ENCODE measurements at regions not wholly inside any gene's neighbourhood (a gene's known extent, or its start where the extent isn't known, plus 50 kb on each side); places are given as distances from the start of the nearest gene placed in this dataset.
"Not testable (repeated sequence)": the region's sequence is repeated elsewhere in the genome, so short reads cannot be mapped to it uniquely, and the experiment has no call there.

GRCh38 chr6:14379568-14379967 lies 262.0 kb downstream of the CD83 start:
- DNase-seq, result no peak

DNA sequence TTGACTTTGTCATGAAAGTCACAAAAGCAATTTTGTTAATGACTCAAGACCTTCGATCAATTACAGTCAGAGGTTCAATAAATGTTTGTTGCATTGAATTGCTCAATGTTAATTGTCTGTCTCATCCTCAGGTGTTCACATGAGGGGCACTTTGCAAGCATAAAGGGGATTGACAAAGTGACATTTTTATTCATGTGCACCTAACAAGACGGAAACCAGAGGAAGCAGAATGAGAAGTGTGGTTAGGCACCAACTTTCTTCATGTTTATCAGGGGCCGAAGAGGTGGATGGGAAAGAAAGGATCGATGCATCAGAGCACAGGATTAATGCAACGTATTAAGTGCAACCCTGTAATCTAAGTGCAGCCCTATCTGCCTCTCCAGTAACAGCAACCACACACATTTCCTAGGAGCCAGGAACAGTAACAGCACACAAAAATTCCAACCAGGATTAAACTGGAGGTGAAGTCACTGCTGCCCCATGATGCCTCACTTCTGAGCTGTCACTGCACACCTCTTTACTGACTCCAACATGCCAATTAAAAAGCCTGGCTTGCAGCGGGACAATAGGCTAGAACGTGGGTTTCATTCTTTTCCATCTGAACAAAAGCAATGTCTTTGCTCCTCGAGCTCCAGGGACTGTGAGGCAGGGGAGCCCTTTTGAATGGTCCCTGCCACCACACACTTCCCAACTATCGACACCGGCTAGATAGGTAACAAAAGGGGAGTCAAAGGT lies 262.7 kb downstream of the CD83 start:
- DNase-seq, result no peak

DNA sequence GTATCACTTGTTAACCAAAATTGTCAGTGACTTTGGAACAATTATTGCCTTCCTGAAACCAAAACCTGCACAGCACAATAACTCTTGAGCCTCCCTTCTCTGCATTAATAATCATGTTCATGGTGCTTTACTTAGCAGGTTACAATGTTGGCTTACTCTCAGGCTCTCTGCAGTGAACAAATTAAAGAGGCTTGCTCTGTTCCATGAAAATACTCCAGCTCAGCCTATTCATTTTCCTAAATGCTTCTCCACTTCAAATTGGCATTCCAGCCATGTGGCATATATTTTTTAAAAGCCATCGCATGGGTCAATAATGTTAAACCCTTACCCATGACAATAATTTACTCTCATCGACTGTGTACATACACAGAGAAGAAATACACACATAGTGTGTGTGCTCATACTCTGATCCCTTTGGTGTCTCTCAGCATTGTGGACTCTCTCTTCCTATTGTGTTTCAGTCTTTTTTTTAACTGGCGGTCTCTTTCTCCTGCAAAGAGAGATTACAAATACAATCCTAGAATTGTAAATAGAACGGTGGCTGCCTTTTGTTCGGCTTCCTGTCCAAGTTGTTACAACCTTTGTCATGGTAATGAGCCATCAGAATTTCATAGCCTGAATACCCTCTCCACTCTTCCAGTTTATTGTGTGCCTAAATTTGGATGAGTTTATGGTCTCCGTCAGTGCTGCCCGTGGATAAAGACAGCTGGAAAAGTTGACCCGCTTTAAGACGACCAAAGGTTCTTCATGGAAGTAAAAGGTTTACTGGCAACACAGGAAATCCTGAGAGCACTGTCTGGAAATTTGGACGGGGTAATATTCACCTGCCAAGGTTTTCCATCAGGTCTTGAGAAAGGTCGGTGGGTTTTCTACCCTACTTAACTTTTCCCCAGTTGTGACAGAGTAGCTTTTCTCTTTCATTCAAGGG lies 263.6 kb downstream of the CD83 start:
- no peak for DNase-seq

- no peak for DNase-seq
These were observed 264.5 kb downstream of the CD83 start for GRCh38 chr6:14381829-14382677.

- DNase-seq, result no peak
These were observed 265.2 kb downstream of the CD83 start for GRCh38 chr6:14382678-14383236.

GRCh38 chr6:14383393-14384174 lies 266.0 kb downstream of the CD83 start:
- DNase-seq, result peak; percentile 93

DNA sequence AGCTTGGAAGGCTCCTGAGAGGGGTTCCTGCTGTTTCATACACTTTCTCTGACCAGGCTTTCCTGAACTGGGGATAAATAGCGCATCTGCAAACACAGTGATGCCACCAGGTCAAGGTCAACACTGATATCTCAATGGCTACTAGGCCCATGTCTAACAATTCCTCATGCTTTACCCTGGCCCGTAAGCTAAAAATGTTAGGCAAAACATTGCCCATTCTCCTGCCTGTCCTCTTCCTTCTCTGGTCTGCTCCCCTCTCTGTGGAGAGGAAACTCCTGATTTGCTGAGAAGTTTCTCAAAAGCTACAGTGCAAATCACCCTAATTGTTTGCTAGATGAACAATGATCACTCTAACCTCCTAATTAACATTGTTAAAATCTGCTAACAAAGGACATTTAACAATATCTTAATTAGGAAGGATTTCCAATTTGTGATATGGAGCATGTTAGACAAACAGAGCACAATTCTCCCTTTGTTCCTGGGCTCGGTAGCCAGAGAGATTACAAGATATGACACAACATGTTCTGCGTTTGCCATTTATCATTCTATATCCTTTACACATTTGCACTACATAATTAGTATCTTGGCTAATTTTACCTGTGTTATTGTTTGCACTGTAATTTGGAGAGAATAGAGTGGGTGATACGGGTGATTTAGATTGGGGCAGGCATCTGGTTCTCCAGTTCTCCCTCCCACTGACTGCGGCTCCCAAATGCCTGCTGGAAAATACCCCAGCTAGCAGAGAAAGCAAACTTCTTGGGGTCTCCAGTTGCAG lies 266.8 kb downstream of the CD83 start:
- DNase-seq, result no peak

DNA sequence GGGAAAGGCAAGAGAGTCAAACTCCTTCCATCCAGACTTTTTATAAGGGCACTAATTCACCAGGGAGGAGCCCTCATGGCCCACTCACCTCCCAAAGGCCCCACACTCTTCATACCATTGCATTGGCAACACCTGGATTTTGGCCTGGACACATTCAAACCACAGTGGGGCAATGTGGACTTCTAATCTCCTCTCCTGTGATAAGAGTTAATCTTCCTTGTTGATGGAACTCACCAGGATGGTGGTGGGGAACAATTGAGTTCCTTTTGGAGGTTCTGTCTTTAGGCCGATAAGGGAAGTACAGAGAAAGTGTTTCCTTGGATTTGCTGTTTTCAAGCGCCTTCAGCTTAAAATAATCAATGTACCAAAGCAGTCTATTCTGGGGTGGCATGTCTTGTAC lies 268.7 kb downstream of the CD83 start:
- DNase-seq, result no peak

GRCh38 chr6:14386668-14387067 lies 269.1 kb downstream of the CD83 start:
- DNase-seq, result peak; percentile 89

DNA sequence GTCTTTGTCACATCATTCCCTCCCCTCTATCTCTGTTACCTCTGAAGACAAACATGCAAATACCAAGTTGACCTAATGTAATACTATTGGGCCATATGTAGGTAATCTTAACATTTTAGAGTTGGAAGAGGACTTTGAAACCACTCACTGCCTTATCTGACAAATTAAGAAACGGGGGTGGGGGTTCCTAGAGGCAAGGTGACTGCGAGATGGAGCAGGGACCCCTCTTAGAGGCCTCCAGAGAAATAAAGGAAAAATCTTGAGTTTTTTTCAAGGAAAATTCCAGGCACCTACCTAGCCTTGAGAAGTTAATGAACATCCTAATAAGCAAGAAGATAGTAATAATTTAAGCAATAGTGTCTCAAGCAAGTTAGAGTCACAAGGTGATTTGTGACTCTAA lies 270.8 kb downstream of the CD83 start:
- DNase-seq, result no peak

DNA sequence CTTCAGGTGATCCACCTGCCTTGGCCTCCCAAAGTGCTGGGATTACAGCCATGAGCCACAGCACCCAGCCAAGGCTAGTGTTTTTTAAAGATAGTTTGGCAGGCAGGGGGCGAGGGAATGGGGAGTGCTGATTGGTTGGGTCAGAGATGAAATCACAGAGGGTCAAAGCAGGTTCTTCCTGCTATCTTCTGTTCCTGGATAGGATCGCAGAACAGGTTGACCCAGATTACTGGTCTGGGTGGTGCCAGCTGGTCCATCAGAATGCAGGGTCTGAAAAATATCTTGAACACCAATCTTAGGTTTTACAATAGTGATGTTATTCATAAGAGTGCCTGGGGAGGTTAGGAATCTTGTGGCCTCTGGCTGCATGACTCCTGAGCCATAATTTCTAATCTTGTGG lies 272.2 kb downstream of the CD83 start:
- DNase-seq, result not testable (repeated sequence)

DNA sequence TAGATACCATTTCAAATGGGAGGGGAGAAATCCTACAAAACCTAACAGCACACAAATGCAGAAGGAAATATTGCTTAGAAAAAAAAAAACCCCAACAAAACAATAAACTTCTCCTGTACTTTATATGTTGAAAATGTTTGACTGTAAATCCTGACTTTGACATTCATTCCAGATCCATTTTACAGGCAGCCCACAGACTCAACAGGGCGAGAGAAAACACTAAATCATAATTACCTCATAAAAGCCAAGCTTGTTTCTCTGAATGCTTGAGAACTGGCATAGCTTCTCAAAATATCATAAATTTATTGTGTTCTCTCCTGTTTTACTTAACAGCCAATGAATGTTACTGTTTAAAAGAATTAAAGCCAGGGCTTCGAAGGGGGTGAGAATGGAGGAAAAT lies 273.2 kb downstream of the CD83 start:
- DNase-seq, result no peak

DNA sequence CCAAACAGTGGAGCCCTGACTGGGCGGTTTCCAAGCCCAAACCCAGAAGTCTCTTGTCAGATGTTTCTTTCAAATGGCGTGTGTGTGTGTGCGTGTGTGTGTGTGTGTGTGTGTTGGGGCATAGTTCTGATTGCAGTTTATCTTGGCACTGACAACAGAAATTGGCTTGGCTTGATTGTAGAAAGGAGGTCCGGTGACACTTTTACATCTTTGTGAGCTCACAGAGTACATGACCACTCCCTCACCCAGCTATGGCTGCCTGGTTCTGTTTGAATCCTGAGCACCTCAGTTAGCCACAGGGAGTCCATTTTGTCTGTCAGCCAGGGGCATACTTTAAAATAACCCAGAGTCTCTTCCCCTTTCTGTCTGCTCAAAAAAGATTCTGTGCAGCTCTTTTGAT lies 276.3 kb downstream of the CD83 start:
- no peak for DNase-seq

DNA sequence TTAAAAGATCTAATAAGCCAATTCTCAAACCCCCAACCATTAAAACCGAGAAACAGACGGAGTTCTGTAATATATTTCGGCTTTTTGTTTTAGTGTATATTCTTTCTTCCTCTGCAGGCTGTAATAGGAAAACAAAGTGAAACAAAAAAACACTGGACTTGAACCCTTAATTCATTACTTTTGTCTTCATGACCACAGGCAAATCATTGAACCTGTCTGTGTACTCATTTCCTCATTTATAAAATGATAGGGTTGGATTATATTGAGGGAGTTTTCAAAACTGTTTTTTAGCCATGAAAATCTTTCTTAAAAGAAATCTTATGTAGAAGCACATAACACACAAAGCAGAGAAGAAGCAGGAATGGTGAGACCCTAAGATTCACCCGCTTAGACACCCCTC lies 278.8 kb downstream of the CD83 start:
- DNase-seq, result peak; percentile 4

GRCh38 chr6:14396826-14397517 lies 279.4 kb downstream of the CD83 start:
- DNase-seq, result no peak

DNA sequence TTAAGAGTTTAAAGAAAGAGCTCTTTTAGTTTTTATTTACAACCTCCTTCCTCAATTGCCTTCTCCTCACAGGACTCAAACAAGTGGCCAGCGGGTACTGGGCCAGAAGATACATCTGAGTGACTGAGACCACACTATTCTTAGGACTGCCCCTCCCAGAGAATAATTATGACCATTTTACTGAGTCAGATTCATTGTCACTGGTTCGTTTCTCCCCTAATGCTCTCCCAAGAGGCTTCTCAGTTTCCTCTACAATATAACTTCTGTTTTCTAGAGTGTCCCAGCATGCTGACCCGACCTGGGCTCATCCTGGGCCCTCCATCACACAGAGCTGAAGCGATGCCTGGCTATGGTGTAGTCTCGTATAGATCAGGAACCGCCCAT lies 279.9 kb downstream of the CD83 start:
- peak; percentile 23 for DNase-seq

- DNase-seq, result no peak
These were observed 281.4 kb downstream of the CD83 start for GRCh38 chr6:14398953-14399352.

DNA sequence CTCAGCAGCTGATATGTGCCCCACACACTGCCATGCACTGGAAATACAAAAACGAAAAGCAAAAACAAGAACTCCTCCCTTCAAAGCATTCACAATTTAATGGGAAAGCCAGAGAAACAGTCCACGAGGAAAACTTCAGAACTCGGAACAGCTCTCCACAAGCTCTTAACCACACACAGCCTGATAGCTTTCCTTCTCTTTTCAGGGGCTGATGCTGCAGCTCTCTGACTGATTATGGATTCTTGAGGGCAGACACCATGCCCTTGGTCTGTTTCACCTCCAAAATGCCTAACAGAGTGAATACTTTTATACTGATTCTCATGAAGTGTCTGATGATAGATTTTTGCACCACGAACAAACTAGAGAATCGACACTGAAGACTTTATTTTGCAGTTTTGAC lies 282.1 kb downstream of the CD83 start:
- no peak for DNase-seq

DNA sequence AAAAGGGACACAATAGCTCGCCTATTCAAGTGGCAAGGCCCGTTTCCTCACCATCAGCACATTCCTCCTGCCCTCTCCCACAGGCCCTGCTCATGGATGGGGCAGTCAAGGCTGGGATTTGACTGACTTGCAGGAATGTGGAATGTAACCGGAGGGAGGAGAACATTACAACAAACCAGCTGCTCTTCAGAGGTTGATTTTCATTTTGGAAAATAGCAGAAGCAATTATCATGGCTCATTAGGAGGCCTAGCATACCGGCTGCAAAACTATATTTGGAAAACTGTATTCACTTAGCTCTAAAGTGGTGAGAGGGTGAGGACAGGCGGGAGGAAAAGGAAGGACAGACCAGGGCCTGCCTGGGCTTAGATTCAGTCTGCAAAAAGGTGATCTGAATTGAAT lies 283.7 kb downstream of the CD83 start:
- DNase-seq, result no peak

GRCh38 chr6:14406614-14407331 lies 289.2 kb downstream of the CD83 start:
- DNase-seq, result no peak
